8988T (cell line): ENCODE measurements at regions not wholly inside any gene's neighbourhood (a gene's known extent, or its start where the extent isn't known, plus 50 kb on each side); places are given as distances from the start of the nearest gene placed in this dataset.
"Not testable (repeated sequence)": the region's sequence is repeated elsewhere in the genome, so short reads cannot be mapped to it uniquely, and the experiment has no call there.

Experiments used
- DNase-seq: peaks from one replicate; pipeline ENCODE4 v3.0.0; 2011

DNA sequence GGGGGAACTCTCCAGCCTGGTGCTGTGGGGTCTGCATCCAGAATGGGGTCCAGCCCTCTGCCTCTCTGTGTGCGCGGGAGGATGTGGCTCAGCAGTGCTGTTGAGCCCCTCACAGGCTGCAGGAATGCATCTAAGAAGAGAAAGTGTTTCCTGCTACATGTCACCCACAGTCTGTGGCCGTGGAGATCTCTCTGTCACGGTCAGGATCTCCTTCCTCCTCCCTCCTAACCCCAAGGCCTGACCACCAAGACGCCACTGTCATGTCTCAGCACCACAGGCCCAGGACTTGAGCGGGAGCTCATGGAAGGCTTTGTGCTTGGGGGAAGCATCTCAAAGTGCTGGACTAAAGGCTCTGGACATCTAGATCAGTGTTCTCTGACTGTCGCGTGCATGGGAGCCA lies 90.1 kb downstream of the SREK1 start:
- no peak for DNase-seq

GRCh38 chr5:66238435-66238834 lies 94.3 kb downstream of the SREK1 start:
- DNase-seq, result no peak

DNA sequence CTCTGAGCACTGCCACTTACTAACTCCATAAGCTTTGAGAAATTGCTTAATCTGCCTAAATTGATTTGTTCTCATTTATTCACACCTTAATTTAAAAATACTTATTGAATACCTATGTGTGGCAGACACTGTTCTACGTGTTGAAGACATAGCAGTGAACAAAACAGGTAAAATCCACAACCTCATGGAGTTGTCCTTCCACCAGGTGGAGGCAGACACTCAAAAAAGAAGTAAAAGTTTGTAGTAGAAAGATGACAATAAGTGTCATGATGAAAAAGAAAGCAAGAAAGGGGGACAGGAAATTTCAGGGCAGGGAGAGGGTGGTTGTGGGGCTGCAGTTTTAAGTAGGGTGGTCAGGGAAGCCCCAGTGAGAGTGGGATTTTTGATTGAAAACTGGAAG lies 94.9 kb downstream of the SREK1 start:
- peak; percentile 23 for DNase-seq

GRCh38 chr5:66241136-66241825 lies 97.2 kb downstream of the SREK1 start:
- no peak for DNase-seq

GRCh38 chr5:66242050-66242715 lies 98.1 kb downstream of the SREK1 start:
- DNase-seq, result no peak

- no peak for DNase-seq
Observed at GRCh38 chr5:66246608-66247007, 102.5 kb downstream of the SREK1 start.

DNA sequence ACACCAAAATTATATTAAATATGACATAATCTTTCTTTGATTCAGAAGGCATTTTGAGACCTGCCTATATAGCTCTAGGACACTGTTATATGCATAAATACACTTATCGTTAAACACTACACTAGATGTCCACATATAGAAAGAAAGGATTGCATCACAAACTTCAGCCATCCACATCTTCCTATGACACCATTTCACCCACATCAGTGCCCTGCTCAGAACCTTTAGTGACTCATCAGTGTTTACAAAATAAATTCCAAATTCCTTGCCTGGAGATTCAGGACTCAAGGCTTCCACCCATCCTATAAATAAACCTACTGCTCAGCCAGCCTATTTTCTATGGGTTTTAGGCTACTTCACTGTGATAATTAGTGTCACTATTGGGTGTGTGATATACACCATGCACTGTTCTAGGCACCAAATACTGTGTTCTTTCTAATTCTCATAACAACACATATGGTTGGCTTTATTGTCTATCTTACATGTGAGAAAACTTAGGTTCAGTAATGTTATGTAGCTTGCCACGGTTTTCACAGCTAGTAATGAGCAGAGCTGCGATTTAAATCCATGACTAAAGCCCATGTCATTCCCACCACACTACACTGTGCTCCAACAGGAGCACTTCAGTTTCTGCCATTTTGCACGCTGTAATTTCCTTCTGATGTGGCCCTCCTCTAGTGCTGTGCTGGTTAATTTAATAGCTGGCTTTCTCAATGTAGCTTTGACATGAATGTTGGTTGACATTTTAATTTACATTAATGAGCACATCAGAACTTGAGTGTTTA lies 103.3 kb downstream of the SREK1 start:
- DNase-seq, result no peak

- no peak for DNase-seq
Observed at GRCh38 chr5:66248874-66249273, 104.8 kb downstream of the SREK1 start.

DNA sequence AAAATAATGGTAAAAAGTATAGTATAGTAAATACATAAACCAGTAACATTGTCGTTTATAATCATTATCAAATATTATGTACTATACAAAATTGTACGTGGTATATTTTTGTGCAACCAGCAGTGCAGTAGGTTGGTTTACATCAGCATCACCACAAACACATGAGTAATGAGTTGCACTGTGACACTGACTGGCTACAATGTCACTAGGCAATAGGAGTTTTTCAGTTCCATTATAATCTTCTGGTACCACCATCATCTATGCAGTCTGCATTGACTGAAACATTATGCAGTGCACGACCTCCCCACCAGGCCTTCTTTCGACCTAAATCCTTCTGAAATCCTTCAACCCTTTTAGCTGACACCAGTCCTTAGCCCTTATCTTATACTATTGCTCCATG lies 105.8 kb downstream of the SREK1 start:
- DNase-seq, result no peak

GRCh38 chr5:66252849-66253248 lies 108.7 kb downstream of the SREK1 start:
- no peak for DNase-seq

DNA sequence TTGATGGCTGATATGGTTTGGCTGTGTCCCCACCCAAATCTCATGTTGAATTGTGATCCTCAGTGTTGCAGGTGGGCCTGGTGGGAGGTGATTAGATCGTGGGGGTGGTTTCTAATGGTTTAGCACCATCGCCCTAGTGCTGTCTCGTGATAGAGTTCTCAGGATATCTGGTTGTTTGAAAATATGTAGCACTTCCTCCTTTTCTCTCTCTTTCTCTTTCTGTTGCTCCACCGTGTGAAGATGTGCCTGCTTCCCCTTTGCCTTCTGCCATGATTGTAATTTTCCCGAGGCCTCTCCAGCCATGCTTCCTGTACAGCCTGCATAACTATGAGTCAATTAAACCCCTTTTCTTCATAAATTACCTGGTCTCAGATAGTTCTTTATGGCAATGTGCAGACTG lies 111.6 kb downstream of the SREK1 start:
- no peak for DNase-seq

GRCh38 chr5:66273121-66273520 lies 129.0 kb downstream of the SREK1 start:
- DNase-seq, result no peak

GRCh38 chr5:66276986-66277385 lies 132.9 kb downstream of the SREK1 start:
- no peak for DNase-seq

- DNase-seq, result no peak
Observed at GRCh38 chr5:66277981-66278380, 133.9 kb downstream of the SREK1 start.

GRCh38 chr5:66281294-66281693 lies 137.2 kb downstream of the SREK1 start:
- no peak for DNase-seq

GRCh38 chr5:66284588-66285342 lies 140.7 kb downstream of the SREK1 start:
- DNase-seq, result no peak

GRCh38 chr5:66285343-66285922 lies 141.3 kb downstream of the SREK1 start:
- no peak for DNase-seq

DNA sequence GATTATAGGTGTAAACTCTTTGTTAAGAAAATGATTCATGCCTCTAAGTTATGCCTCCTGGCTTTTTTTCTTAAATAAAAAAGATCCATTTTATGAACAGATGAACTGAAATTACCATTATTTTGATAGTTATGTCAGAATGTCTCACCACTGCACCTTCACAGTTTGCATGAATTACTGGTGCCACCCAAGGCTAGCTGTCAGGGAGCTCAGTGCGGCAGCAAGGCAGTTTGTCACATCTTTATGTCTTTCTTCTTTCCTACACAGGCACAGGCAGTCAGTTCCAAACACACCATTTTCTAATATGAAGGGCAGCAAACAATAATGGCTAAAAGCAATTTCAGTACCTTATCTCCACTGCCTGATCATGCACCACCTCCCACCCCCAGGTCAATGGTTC lies 147.7 kb downstream of the SREK1 start:
- no peak for DNase-seq

DNA sequence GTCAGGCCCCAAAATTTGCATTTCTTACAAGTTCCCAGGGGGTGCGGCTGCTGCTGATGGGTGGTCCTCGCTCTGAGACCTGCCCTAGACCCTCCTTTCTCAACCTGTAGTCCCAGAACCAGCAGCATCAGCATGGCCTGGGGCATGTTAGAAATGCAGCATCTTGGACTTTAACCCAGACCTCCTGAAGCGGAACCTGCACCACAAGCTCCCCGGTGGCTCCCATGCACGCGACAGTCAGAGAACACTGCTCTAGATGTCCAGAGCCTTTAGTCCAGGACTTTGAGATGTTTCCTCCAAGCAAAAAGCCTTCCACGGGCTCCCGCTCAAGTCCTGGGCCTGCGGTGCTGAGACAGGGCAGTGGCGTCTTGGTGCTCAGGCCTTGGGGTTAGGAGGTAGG lies 149.8 kb downstream of the SREK1 start:
- DNase-seq, result not testable (repeated sequence)

GRCh38 chr5:66299463-66299862 lies 155.4 kb downstream of the SREK1 start:
- DNase-seq, result no peak

DNA sequence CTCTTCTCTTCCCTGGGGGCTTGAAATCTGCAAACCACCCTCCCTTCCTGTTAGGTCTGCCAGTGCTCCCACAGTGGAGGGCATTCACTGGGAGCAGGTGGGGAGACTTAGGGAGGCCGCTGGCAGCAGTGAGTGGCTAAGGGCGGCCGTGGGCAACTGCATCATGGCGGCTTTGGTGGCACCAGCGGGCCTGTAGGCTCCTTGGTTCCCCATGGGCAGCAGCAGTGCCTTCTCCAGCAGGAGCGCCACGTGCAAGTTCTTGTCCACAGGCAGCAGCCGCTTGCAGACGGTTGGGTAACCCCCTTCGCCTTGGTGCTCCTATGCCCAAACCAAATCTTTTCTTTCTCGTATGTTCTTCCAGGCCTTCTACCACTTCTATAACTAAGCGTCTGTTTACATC lies 158.2 kb downstream of the SREK1 start:
- DNase-seq, result no peak

DNA sequence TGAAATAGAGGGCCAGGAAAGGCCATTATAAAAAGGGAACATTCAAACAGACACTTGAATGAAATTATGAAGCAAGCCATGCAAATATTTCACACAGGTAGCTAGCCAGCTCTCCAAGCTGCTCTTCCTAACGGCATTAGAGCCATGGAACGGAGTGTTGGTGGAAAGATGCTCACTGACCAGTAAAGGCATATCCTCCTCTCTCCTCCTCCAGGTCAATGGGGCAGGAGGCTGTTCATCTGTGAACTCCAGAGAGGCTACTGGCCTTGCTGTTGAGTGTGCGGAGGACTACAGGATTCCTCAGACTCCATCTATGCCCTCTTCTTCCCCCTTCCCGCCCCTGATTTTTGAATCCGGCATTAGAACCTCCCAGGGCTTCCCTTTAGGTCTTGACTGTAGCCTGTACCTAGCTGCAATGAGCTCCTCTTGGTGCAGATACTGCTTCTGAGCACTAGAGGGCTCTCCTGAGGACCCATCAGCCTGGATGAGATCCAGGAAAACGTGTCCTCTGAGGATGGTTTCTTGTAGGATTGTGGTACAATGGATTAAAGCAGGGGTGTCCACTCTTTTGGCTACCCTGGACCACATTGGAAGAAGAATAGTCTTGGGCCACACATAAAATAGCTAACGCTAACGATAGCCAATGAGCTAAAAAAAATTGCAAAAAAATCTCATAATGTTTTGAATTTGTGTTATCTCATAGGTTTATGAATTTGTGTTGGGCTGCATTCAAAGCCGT lies 162.2 kb downstream of the SREK1 start:
- DNase-seq, result peak; percentile 41
